ENCODE measurements at regions not wholly inside any gene's neighbourhood (a gene's known extent, or its start where the extent isn't known, plus 50 kb on each side); places are given as distances from the start of the nearest gene placed in this dataset.

GRCh38 chr17:70317421-70317820, 148.1 kb downstream of the KCNJ2 start:
- H3K9ac ChIP-seq (ENCODE audit: low read depth, low read length): no peak overlapping the region
- no peak overlapping the region for H3K4me2 ChIP-seq (ENCODE audit: low read depth, low read length)
- no peak overlapping the region for H4K5ac ChIP-seq (ENCODE audit: low read depth, low read length)
- H2BK20ac ChIP-seq (ENCODE audit: low read depth, low read length): no peak overlapping the region
- no peak overlapping the region for H2BK120ac ChIP-seq (ENCODE audit: low read depth, low read length)
- no peak overlapping the region for H3K4me3 ChIP-seq (ENCODE audit: insufficient read depth, low read depth, low read length)
- H3K9me1 ChIP-seq (ENCODE audit: insufficient read depth, low read length): peaks cover 5% of the 10 kb centered on the region; the same call in 1 of the 2 replicates
- no peak overlapping the region for H2AFZ ChIP-seq (replicated peaks; ENCODE audit: low read length, poor library complexity)
- intact Hi-C loops (cut with micrococcal nuclease): no loop called here
- DNase-seq (no peak), ATAC-seq (ENCODE audit: low read depth) (no peak)
- in situ Hi-C loops (cut with MboI; ENCODE audit: low sequenced_read_pairs): no loop called here
- no TSS peak for BruUV-seq (replicated peaks)
- WGBS, 2 experiments (ENCODE audit: extremely low coverage in 2 of 2, insufficient read length in 1 of 2): no CpG with 5 or more reads among the region's 1 CpG
- H3K14ac ChIP-seq (replicated peaks; ENCODE audit: low read depth, low read length): no peak overlapping the region
- CTCF ChIA-PET: no interaction called here
- no peaks in the 10 kb centered on the region for H3K79me1 ChIP-seq (ENCODE audit: low read depth in 1 of 2, low read length in 2 of 2)
- dilution Hi-C loops (cut with HindIII; ENCODE audit: low sequenced_read_pairs, unreplicated experiment): no loop called here
- no peaks in the 10 kb centered on the region for H3K9me3 ChIP-seq (ENCODE audit: control insufficient read depth, insufficient read depth, low read length)
- H2BK5ac ChIP-seq (ENCODE audit: low read depth, low read length, poor library complexity, severe bottlenecking): no peak overlapping the region
- H2AK9ac ChIP-seq (replicated peaks; ENCODE audit: low read depth, low read length, poor library complexity): no peak overlapping the region
- no peaks in the 10 kb centered on the region for H3K27me3 ChIP-seq (ENCODE audit: control insufficient read depth, insufficient read depth, low read length)
- H3K36me3 ChIP-seq (ENCODE audit: control insufficient read depth, insufficient read depth, low read length): no peaks in the 10 kb centered on the region
- H3K27ac ChIP-seq (ENCODE audit: insufficient read depth, low read length): no peak overlapping the region
- no peak overlapping the region for H3K23ac ChIP-seq (ENCODE audit: low read depth, low read length)
- H4K20me1 ChIP-seq (ENCODE audit: insufficient read depth, low read length): no peaks in the 10 kb centered on the region
- no peak overlapping the region for H3K56ac ChIP-seq (ENCODE audit: extremely low read depth, insufficient read depth, low read length)
- H4K91ac ChIP-seq (ENCODE audit: insufficient read depth, low read depth, low read length): no peak overlapping the region
- H3K4ac ChIP-seq (ENCODE audit: low read depth, low read length): no peak overlapping the region
- POLR2A ChIA-PET (ENCODE audit: unreplicated experiment): interaction anchor here (0.7 kb wide), 1 partner anchor 185 kb away, joined by 3 read pairs; no protein-coding TSS in a partner anchor
- TF ChIP-seq RAD21 (IDR thresholded peaks at IDR 0.05; ENCODE audit: low read length): no peak
- TF ChIP-seq RFX5 (IDR thresholded peaks at IDR 0.05; ENCODE audit: low read depth, low read length): no peak
- TF ChIP-seq MXI1 (IDR thresholded peaks at IDR 0.05; ENCODE audit: borderline replicate concordance, low read depth, low read length): no peak
- TF ChIP-seq POLR2A (IDR thresholded peaks at IDR 0.05; ENCODE audit: low read depth, low read length): no peak
- H4K8ac ChIP-seq (ENCODE audit: low read depth in 2 of 2, low read length in 2 of 2): no peak overlapping the region
- no peak overlapping the region for H2AK5ac ChIP-seq (ENCODE audit: low read depth, low read length)
- no peak overlapping the region for H2BK15ac ChIP-seq (ENCODE audit: low read depth, low read length)
- no peaks in the 10 kb centered on the region; the same call in 1 of the 2 replicates for H3K4me1 ChIP-seq (ENCODE audit: control insufficient read depth, insufficient read depth, low read length)
- no peak overlapping the region for H3K18ac ChIP-seq (ENCODE audit: low read depth, low read length)

Measured in IMR-90 (cell line).